GM12878 (cell line): ENCODE measurements at regions not wholly inside any gene's neighbourhood (a gene's known extent, or its start where the extent isn't known, plus 50 kb on each side); places are given as distances from the start of the nearest gene placed in this dataset.

ENCODE experiments used
- ATAC-seq: fragments of 200-7000 bp; cut with Tn5 transposase; 3 replicates; pipeline ENCODE4 v1.9.1; 2020; ENCODE audit warnings: mild to moderate bottlenecking, moderate library complexity
- BruUV-seq: library from RNA; stranded (reverse); fragments of 400-500 nt; replicated peaks from 2 replicates; lab custom pipeline; 2021; lab: Mats Ljungman, UMichigan
- CTCF ChIA-PET: fragments of 300-600 bp; sonication (Branson Sonifier 250); formaldehyde crosslinking; extraction: SDS; loops from one replicate; lab custom pipeline; 2021; ENCODE audit warnings: inconsistent platforms; lab: Yijun Ruan, JAX
- POLR2A ChIA-PET: fragments of 350-600 bp; formaldehyde crosslinking; extraction: SDS; loops from one replicate; lab custom pipeline; 2021; ENCODE audit warnings: inconsistent platforms; lab: Charles Lee
- RAD21 ChIA-PET: fragments of 300-600 bp; sonication (Branson Sonifier 250); formaldehyde crosslinking; loops from one replicate; lab custom pipeline; 2023; ENCODE audit warnings: antibody characterized with exemption; ENCODE audit not compliant: unreplicated experiment; lab: Charles Lee
- SMC1A ChIA-PET: fragments of 300-600 bp; sonication (Branson Sonifier 250); formaldehyde crosslinking; loops from one replicate; lab custom pipeline; 2023; ENCODE audit not compliant: unreplicated experiment, uncharacterized antibody; lab: Charles Lee
- DNase-seq: peaks from one replicate; pipeline ENCODE4 v3.0.0-alpha.2; 2011; ENCODE audit warnings: low read depth, low spot score
- FAIRE-seq: peaks from 3 replicates; lab custom pipeline; 2011; peaks lifted over from hg19 to GRCh38; lab: Jason Lieb, UNC
- H2AFZ ChIP-seq: 2 replicates; pipeline ENCODE4 v1.6.0; 2011; ENCODE audit warnings: low read depth, low read length, control low read depth; ENCODE audit not compliant: control insufficient read depth
- H3K27ac ChIP-seq: 2 replicates; pipeline ENCODE4 v1.5.1; 2011; ENCODE audit warnings: control low read depth; ENCODE audit not compliant: control insufficient read depth, insufficient read depth
- H3K27me3 ChIP-seq, 2 experiments: replicated peaks in 1 of 2; 2 replicates each; pipeline versions ENCODE4 v1.6.0 to v1.6.1; 2011; ENCODE audit warnings: low read length in 1 of 2; ENCODE audit not compliant: control insufficient read depth in 2 of 2, insufficient read depth in 2 of 2
- H3K36me3 ChIP-seq, 2 experiments: 2 replicates each; pipeline ENCODE4 v1.5.1; 2011; ENCODE audit warnings: low read length in 1 of 2; ENCODE audit not compliant: control insufficient read depth in 2 of 2, insufficient read depth in 2 of 2
- H3K4me1 ChIP-seq: 2 replicates; pipeline ENCODE4 v1.6.1; 2011; ENCODE audit warnings: mild to moderate bottlenecking, low read length, moderate library complexity, mixed read lengths; ENCODE audit not compliant: control insufficient read depth, insufficient read depth
- H3K4me2 ChIP-seq: 2 replicates; pipeline ENCODE4 v1.6.0; 2011; ENCODE audit warnings: control low read depth; ENCODE audit not compliant: control insufficient read depth, insufficient read depth
- H3K4me3 ChIP-seq: fragments of 200-600 bp; sonication (generic); 2 replicates; pipeline ENCODE4 v1.5.1; 2016
- H3K79me2 ChIP-seq: 2 replicates; pipeline ENCODE4 v1.6.0; 2011; ENCODE audit warnings: low read length; ENCODE audit not compliant: control insufficient read depth, insufficient read depth
- H3K9ac ChIP-seq: 2 replicates; pipeline ENCODE4 v1.8.0; 2011; ENCODE audit warnings: low read length, control low read depth, mixed read lengths; ENCODE audit not compliant: control insufficient read depth, insufficient read depth
- H3K9me3 ChIP-seq: replicated peaks from 3 replicates; pipeline ENCODE4 v1.5.1; 2011; ENCODE audit warnings: mild to moderate bottlenecking, low read length; ENCODE audit not compliant: control insufficient read depth, insufficient read depth
- H4K20me1 ChIP-seq: 2 replicates; pipeline ENCODE4 v1.6.0; 2011; ENCODE audit not compliant: control insufficient read depth, insufficient read depth
- BCL11A ChIP-seq: IDR thresholded peaks from 2 replicates; pipeline ENCODE4 v1.6.1; 2011; ENCODE audit warnings: low read depth, low read length
- CBFB ChIP-seq: IDR thresholded peaks from 2 replicates; pipeline ENCODE4 v1.6.1; 2016; ENCODE audit warnings: antibody characterized with exemption, low read depth
- CEBPZ ChIP-seq: fragments of 150-350 bp; IDR thresholded peaks from 2 replicates; pipeline ENCODE4 v1.6.1; 2016; ENCODE audit warnings: low read depth, low read length
- DPF2 ChIP-seq: fragments of 450-650 bp; IDR thresholded peaks from 2 replicates; pipeline ENCODE4 v1.6.1; 2017; ENCODE audit warnings: mild to moderate bottlenecking
- EED ChIP-seq: sonication (generic); IDR thresholded peaks from 2 replicates; pipeline ENCODE4 v1.6.1; 2016; ENCODE audit warnings: antibody characterized with exemption, low read depth
- EP300 ChIP-seq, 2 experiments: fragments of 150-350 bp in 1 of 2; IDR thresholded peaks; 2 replicates each; pipeline ENCODE4 v1.6.1; 2011 to 2012; ENCODE audit warnings: low read depth in 2 of 2, low read length in 2 of 2, borderline replicate concordance in 1 of 2, improper control_type of control experiment in 1 of 2, inconsistent platforms in 1 of 2; ENCODE audit not compliant: control insufficient read depth in 1 of 2
- MYB ChIP-seq: fragments of 150-350 bp; IDR thresholded peaks from 2 replicates; pipeline ENCODE4 v1.6.1; 2014; ENCODE audit warnings: mild to moderate bottlenecking, low read depth, low read length, borderline replicate concordance
- NFXL1 ChIP-seq: fragments of 450-650 bp; IDR thresholded peaks from 2 replicates; pipeline ENCODE4 v1.6.1; 2017; ENCODE audit warnings: antibody characterized with exemption, mild to moderate bottlenecking, borderline replicate concordance
- POU2F2 ChIP-seq: IDR thresholded peaks from 3 replicates; pipeline ENCODE4 v1.6.1; 2011; ENCODE audit warnings: low read depth, mild to moderate bottlenecking, low read length, borderline replicate concordance
- RCOR1 ChIP-seq: conservative IDR thresholded peaks from 2 replicates; pipeline ENCODE4 v1.6.1; 2012; ENCODE audit warnings: low read depth, low read length, improper control_type of control experiment
- SRF ChIP-seq, 2 experiments: IDR thresholded peaks; 2 replicates each; pipeline ENCODE4 v1.6.1; 2011; ENCODE audit warnings: low read depth in 2 of 2, low read length in 2 of 2, mild to moderate bottlenecking in 1 of 2, moderate library complexity in 1 of 2
- SUPT20H ChIP-seq: IDR thresholded peaks from 2 replicates; pipeline ENCODE4 v1.6.1; 2011; ENCODE audit warnings: low read depth, mild to moderate bottlenecking, low read length, moderate library complexity, borderline replicate concordance; ENCODE audit not compliant: control insufficient read depth
- WGBS: methylation state at CpG from one replicate; pipeline ENCODE4 v1.1.6; 2016; ENCODE audit warnings: low lambda C conversion rate; ENCODE audit not compliant: insufficient replicate concordance, insufficient coverage; ENCODE audit errors: missing lambda C conversion rate; 5-methylcytosine and 5-hydroxymethylcytosine counted together
- in situ Hi-C: fragments of 300-500 bp; cut with MboI; formaldehyde crosslinking; loops from 9 replicates; pipeline ENCODE4 v1.14.3; 2018; ENCODE audit warnings: mixed read lengths
- intact Hi-C: fragments of 100-400 bp; cut with micrococcal nuclease; formaldehyde crosslinking; loops from one replicate; pipeline ENCODE4 v1.14.2; 2022; ENCODE audit not compliant: unreplicated experiment
- TF ChIP-seq, protein P1 (sequence below): fragments of 450-650 bp; formaldehyde crosslinking; IDR thresholded peaks from 2 replicates; pipeline ENCODE4 v1.4.0; 2020; ENCODE audit warnings: mild to moderate bottlenecking, moderate library complexity
- TF ChIP-seq, protein P2 (sequence below): fragments of 450-650 bp; formaldehyde crosslinking; IDR thresholded peaks from 2 replicates; pipeline ENCODE4 v1.5.0; 2022; ENCODE audit warnings: mild to moderate bottlenecking, missing genetic modification characterization

GRCh38 chr14:98728024-98728423, 544.0 kb downstream of the BCL11B start:
- no peak overlapping the region for H2AFZ ChIP-seq
- SMC1A ChIA-PET = interaction anchor here (1.1 kb wide), 1 partner anchor 63 kb away, joined by 3 read pairs; no protein-coding TSS in a partner anchor
- no TSS peak for BruUV-seq
- 28% methylated on average over 4 of the region's 4 CpGs for WGBS
- intact Hi-C loops (no loop called here), in situ Hi-C loops (no loop called here)
- no peaks in the 10 kb centered on the region for H3K27me3 ChIP-seq
- no peak overlapping the region for H3K9ac ChIP-seq
- ATAC-seq (no peak), FAIRE-seq (no peak), DNase-seq (no peak)
- RAD21 ChIA-PET = no interaction called here
- H3K4me2 ChIP-seq = no peak overlapping the region
- H3K9me3 ChIP-seq = no peaks in the 10 kb centered on the region; the same call in 2 of the 3 replicates
- POLR2A ChIA-PET = no interaction called here
- H3K4me1 ChIP-seq = no peaks in the 10 kb centered on the region
- H3K27ac ChIP-seq = no peak overlapping the region
- no peaks in the 10 kb centered on the region for H3K36me3 ChIP-seq
- CTCF ChIA-PET = no interaction called here
- no peaks in the 10 kb centered on the region for H3K79me2 ChIP-seq
- H4K20me1 ChIP-seq = no peaks in the 10 kb centered on the region
- no peak overlapping the region for H3K4me3 ChIP-seq
- TF ChIP-seq, protein P1, sequence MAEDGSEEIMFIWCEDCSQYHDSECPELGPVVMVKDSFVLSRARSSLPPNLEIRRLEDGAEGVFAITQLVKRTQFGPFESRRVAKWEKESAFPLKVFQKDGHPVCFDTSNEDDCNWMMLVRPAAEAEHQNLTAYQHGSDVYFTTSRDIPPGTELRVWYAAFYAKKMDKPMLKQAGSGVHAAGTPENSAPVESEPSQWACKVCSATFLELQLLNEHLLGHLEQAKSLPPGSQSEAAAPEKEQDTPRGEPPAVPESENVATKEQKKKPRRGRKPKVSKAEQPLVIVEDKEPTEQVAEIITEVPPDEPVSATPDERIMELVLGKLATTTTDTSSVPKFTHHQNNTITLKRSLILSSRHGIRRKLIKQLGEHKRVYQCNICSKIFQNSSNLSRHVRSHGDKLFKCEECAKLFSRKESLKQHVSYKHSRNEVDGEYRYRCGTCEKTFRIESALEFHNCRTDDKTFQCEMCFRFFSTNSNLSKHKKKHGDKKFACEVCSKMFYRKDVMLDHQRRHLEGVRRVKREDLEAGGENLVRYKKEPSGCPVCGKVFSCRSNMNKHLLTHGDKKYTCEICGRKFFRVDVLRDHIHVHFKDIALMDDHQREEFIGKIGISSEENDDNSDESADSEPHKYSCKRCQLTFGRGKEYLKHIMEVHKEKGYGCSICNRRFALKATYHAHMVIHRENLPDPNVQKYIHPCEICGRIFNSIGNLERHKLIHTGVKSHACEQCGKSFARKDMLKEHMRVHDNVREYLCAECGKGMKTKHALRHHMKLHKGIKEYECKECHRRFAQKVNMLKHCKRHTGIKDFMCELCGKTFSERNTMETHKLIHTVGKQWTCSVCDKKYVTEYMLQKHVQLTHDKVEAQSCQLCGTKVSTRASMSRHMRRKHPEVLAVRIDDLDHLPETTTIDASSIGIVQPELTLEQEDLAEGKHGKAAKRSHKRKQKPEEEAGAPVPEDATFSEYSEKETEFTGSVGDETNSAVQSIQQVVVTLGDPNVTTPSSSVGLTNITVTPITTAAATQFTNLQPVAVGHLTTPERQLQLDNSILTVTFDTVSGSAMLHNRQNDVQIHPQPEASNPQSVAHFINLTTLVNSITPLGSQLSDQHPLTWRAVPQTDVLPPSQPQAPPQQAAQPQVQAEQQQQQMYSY (CRISPR knock-in tag) = no peak
- no peak for TF ChIP-seq POU2F2
- TF ChIP-seq MYB = no peak
- no peak for TF ChIP-seq RCOR1
- no peak for TF ChIP-seq BCL11A
- no peak for TF ChIP-seq SRF (IDR thresholded peaks at IDR 0.05; ENCODE audit: low read depth in 2 of 2, low read length in 2 of 2)
- TF ChIP-seq SUPT20H = no peak
- TF ChIP-seq CBFB = no peak
- TF ChIP-seq NFXL1 = no peak
- no peak for TF ChIP-seq EED
- no peak for TF ChIP-seq CEBPZ
- TF ChIP-seq DPF2 = no peak
- TF ChIP-seq EP300 (IDR thresholded peaks at IDR 0.05; ENCODE audit: borderline replicate concordance in 1 of 2, control insufficient read depth in 1 of 2, low read depth in 2 of 2, low read length in 2 of 2) = no peak
- TF ChIP-seq, protein P2, sequence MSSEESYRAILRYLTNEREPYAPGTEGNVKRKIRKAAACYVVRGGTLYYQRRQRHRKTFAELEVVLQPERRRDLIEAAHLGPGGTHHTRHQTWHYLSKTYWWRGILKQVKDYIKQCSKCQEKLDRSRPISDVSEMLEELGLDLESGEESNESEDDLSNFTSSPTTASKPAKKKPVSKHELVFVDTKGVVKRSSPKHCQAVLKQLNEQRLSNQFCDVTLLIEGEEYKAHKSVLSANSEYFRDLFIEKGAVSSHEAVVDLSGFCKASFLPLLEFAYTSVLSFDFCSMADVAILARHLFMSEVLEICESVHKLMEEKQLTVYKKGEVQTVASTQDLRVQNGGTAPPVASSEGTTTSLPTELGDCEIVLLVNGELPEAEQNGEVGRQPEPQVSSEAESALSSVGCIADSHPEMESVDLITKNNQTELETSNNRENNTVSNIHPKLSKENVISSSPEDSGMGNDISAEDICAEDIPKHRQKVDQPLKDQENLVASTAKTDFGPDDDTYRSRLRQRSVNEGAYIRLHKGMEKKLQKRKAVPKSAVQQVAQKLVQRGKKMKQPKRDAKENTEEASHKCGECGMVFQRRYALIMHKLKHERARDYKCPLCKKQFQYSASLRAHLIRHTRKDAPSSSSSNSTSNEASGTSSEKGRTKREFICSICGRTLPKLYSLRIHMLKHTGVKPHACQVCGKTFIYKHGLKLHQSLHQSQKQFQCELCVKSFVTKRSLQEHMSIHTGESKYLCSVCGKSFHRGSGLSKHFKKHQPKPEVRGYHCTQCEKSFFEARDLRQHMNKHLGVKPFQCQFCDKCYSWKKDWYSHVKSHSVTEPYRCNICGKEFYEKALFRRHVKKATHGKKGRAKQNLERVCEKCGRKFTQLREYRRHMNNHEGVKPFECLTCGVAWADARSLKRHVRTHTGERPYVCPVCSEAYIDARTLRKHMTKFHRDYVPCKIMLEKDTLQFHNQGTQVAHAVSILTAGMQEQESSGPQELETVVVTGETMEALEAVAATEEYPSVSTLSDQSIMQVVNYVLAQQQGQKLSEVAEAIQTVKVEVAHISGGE (CRISPR knock-in tag) = no peak
